ENCODE measurements at regions not wholly inside any gene's neighbourhood (a gene's known extent, or its start where the extent isn't known, plus 50 kb on each side); places are given as distances from the start of the nearest gene placed in this dataset.

DNA sequence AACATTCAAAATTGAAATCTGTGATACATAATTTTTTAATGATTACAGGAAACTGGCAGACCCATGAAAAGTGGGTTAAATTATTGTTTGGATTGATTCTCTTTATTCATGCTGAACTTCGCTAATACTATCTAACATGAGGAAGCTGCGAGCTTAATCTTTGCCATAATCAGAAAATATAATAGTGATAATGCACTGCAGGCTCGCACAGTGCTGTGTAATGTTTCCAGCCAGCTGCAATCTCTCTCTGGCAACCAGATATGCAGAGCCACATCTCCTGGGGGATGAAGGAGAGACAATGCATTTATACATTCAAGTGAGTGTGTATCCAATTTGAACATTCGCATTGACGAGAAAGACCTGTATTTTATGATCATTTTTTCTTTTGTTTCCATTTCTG lies 669.7 kb upstream of the RGMB start:
- TF ChIP-seq EZH2 (IDR thresholded peaks at IDR 0.05; ENCODE audit: borderline replicate concordance, insufficient read depth, low read depth, low read length, poor library complexity, severe bottlenecking), result no peak
- TF ChIP-seq CTCF (IDR thresholded peaks at IDR 0.05), result no peak
- H3K27me3 Mint-ChIP-seq, result no peaks in the 10 kb centered on the region
- H3K27me3 ChIP-seq (replicated peaks in 1 of 4; ENCODE audit: control extremely low read depth in 1 of 4, control insufficient read depth in 3 of 4, insufficient read depth in 4 of 4, low read length in 3 of 4), result no peaks in the 10 kb centered on the region
- H4K20me1 ChIP-seq (ENCODE audit: control insufficient read depth, insufficient read depth, low read length, poor library complexity, severe bottlenecking), result no peaks in the 10 kb centered on the region
- whole genome bisulfite sequencing (ENCODE audit: insufficient coverage), result 83% methylated on average over 1 of the region's 5 CpGs
- H3K4me3 Mint-ChIP-seq, result no peak overlapping the region
- H3K79me2 ChIP-seq (ENCODE audit: control insufficient read depth, insufficient read depth, low read length), result no peaks in the 10 kb centered on the region
- no peaks in the 10 kb centered on the region for H3K36me3 ChIP-seq (replicated peaks in 1 of 2; ENCODE audit: control extremely low read depth in 1 of 2, control insufficient read depth in 1 of 2, extremely low read depth in 1 of 2, insufficient read depth in 2 of 2, low read length in 1 of 2)
- H3K9ac ChIP-seq (ENCODE audit: low read length), result no peak overlapping the region
- no peak for DNase-seq
- no peaks in the 10 kb centered on the region for H3K9me3 ChIP-seq (ENCODE audit: control extremely low read depth in 1 of 3, control insufficient read depth in 2 of 3, insufficient read depth in 1 of 3, low read length in 2 of 3)
- no peaks in the 10 kb centered on the region for H3K9me3 Mint-ChIP-seq (ENCODE audit: insufficient read depth)
- ChIA-PET POLR2A (no interaction called here), CTCF (no interaction called here)
- H3K4me1 Mint-ChIP-seq, result no peaks in the 10 kb centered on the region
- H3K4me2 ChIP-seq (replicated peaks; ENCODE audit: low read depth, low read length, poor library complexity, severe bottlenecking), result no peak overlapping the region
- H2AFZ ChIP-seq (ENCODE audit: insufficient read depth, low read depth, low read length, poor library complexity, severe bottlenecking), result no peak overlapping the region
- H3K27ac ChIP-seq (ENCODE audit: low read length in 2 of 2), result no peak overlapping the region
- H3K27ac Mint-ChIP-seq, result no peak overlapping the region
- no peak overlapping the region for H3K4me3 ChIP-seq (ENCODE audit: control extremely low read depth in 1 of 5, extremely low read depth in 1 of 5, insufficient read depth in 1 of 5, low read depth in 2 of 5, low read length in 4 of 5)
- intact Hi-C loops (cut with micrococcal nuclease), result no loop called here
- no peak for ATAC-seq (ENCODE audit: low read depth)
- no peaks in the 10 kb centered on the region for H3K4me1 ChIP-seq (ENCODE audit: control insufficient read depth in 2 of 2, insufficient read depth in 2 of 2, low read length in 2 of 2)

- Histone ChIP-seq H3K79me2 (ENCODE audit: control insufficient read depth, insufficient read depth, low read length) (no peaks in the 10 kb centered on the region), H3K27ac (ENCODE audit: low read length in 2 of 2) (no peak overlapping the region), H3K4me3 (ENCODE audit: control extremely low read depth in 1 of 5, extremely low read depth in 1 of 5, insufficient read depth in 1 of 5, low read depth in 2 of 5, low read length in 4 of 5) (no peak overlapping the region), H3K4me2 (replicated peaks; ENCODE audit: low read depth, low read length, poor library complexity, severe bottlenecking) (no peak overlapping the region), H4K20me1 (ENCODE audit: control insufficient read depth, insufficient read depth, low read length, poor library complexity, severe bottlenecking) (no peaks in the 10 kb centered on the region), H2AFZ (ENCODE audit: insufficient read depth, low read depth, low read length, poor library complexity, severe bottlenecking) (no peak overlapping the region), H3K4me1 (ENCODE audit: control insufficient read depth in 2 of 2, insufficient read depth in 2 of 2, low read length in 2 of 2) (no peaks in the 10 kb centered on the region), H3K27me3 (replicated peaks in 1 of 4; ENCODE audit: control extremely low read depth in 1 of 4, control insufficient read depth in 3 of 4, insufficient read depth in 4 of 4, low read length in 3 of 4) (no peaks in the 10 kb centered on the region), H3K9ac (ENCODE audit: low read length) (no peak overlapping the region), H3K36me3 (replicated peaks in 1 of 2; ENCODE audit: control extremely low read depth in 1 of 2, control insufficient read depth in 1 of 2, extremely low read depth in 1 of 2, insufficient read depth in 2 of 2, low read length in 1 of 2) (no peaks in the 10 kb centered on the region), H3K9me3 (ENCODE audit: control extremely low read depth in 1 of 3, control insufficient read depth in 2 of 3, insufficient read depth in 1 of 3, low read length in 2 of 3) (no peaks in the 10 kb centered on the region)
- DNase-seq, result no peak
- no CpG with 5 or more reads among the region's 3 CpGs for WGBS (ENCODE audit: insufficient coverage)
- no peaks in the 10 kb centered on the region for H3K9me3 Mint-ChIP-seq (ENCODE audit: insufficient read depth)
- TF ChIP-seq EZH2 (IDR thresholded peaks at IDR 0.05; ENCODE audit: borderline replicate concordance, insufficient read depth, low read depth, low read length, poor library complexity, severe bottlenecking), result no peak
- no peak for TF ChIP-seq CTCF (IDR thresholded peaks at IDR 0.05)
- no peak for ATAC-seq (ENCODE audit: low read depth)
- H3K27ac Mint-ChIP-seq, result no peak overlapping the region
- intact Hi-C loops (cut with micrococcal nuclease), result no loop called here
- POLR2A ChIA-PET, result no interaction called here
- H3K4me3 Mint-ChIP-seq, result no peak overlapping the region
- CTCF ChIA-PET, result no interaction called here
- H3K4me1 Mint-ChIP-seq, result no peaks in the 10 kb centered on the region
- no peaks in the 10 kb centered on the region for H3K27me3 Mint-ChIP-seq
Measured at GRCh38 chr5:98104454-98105188, 668.8 kb upstream of the RGMB start.
